GM18867 (cell line): ENCODE measurements at regions not wholly inside any gene's neighbourhood (a gene's known extent, or its start where the extent isn't known, plus 50 kb on each side); places are given as distances from the start of the nearest gene placed in this dataset.
A peak's percentile ranks its signal among the peaks of the same experiment; 100 is the strongest.
"Not testable (repeated sequence)": the region's sequence is repeated elsewhere in the genome, so short reads cannot be mapped to it uniquely, and the experiment has no call there.

ENCODE experiments used
- ATAC-seq: cut with Tn5 transposase; IDR thresholded peaks from one replicate; pipeline ENCODE4 v1.9.1; 2021; ENCODE audit warnings: mild to moderate bottlenecking, moderate library complexity; ENCODE audit not compliant: unreplicated experiment

DNA sequence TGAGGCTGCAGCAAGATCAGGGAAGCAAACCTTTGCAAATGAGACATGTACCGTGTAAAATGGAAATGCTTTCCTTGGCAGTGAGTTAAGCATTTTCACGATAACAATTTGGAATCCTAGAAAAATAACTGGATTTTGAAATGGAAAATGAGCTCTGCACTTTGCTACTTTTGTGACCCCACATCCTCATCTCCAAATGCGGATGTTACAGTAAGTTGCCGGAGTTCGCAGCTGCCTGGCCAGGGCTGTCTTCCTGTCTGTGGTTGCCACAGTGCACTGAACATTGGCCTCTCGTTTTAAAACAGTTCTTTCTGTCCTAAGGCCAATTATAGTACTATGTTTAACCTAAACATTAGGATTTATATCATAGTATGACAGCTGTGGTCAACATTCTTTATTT lies 136.2 kb upstream of the FZD8 start:
- ATAC-seq: peak; percentile 61

- ATAC-seq: not testable (repeated sequence)
Measured at GRCh38 chr10:35776557-35776956, 134.5 kb upstream of the FZD8 start.

- ATAC-seq: no peak
Measured at GRCh38 chr10:35774109-35774508, 132.0 kb upstream of the FZD8 start.

- ATAC-seq: no peak
Measured at GRCh38 chr10:35770817-35771355, 128.8 kb upstream of the FZD8 start.

DNA sequence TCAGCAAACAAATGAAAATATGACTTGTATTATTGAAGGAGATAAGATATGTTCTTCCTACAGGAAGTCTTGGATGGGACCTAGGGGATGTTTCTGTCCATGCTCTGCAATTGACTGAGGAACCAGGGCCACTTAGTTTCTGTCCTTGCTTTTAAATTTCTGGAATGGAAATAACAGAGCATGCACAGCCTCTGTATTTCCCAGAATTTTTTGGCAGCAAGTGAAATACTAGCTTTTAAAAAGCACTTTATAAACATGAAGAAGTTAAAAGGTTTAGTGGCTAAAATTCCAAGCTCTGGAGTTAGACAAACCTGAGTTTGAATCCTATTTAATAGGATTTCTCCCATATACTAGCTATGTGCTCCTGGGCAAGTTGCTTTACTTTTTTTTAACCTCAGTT lies 127.7 kb upstream of the FZD8 start:
- no peak for ATAC-seq

DNA sequence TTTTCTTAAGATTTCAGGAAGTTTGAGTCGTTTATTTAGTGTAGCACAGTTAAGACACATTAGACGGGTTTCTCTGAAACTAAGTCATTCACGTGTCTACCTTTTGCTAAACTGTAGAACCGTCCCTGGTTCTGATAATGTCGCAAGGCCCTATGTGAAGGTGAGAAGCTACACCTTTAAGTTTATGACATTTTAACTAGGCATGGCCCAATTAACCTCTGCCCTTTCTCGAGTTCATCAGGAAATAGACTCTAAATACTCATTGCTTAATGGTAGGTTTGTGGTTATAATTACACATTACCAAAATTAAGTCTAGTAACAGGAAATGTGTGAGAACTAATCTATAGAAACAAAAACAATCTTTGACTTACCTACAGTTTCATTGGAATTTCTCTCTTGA lies 126.6 kb upstream of the FZD8 start:
- no peak for ATAC-seq

GRCh38 chr10:35768011-35768410 lies 125.9 kb upstream of the FZD8 start:
- no peak for ATAC-seq

DNA sequence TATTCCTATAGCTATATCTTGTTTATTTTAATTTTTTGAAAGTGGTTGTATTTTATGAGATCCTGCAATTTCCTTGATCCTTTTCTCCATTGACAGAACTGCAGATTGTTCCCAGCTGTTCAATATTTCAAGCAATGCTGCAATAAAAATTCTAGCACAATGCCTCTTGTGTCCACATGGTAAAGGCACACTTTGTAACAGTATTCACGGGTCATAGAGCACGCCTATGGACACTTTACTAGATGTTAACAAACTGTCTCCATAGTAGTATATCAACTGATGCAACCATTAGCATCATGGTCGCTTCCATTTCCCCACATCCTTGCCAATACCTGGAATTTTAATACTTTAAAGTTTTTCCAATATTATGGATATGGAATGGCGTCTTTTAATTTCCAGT lies 123.9 kb upstream of the FZD8 start:
- no peak for ATAC-seq

- ATAC-seq: no peak
Measured at GRCh38 chr10:35765066-35765527, 123.0 kb upstream of the FZD8 start.

GRCh38 chr10:35762311-35763030 lies 120.4 kb upstream of the FZD8 start:
- ATAC-seq: no peak

- ATAC-seq: no peak
Measured at GRCh38 chr10:35758076-35758475, 116.0 kb upstream of the FZD8 start.

DNA sequence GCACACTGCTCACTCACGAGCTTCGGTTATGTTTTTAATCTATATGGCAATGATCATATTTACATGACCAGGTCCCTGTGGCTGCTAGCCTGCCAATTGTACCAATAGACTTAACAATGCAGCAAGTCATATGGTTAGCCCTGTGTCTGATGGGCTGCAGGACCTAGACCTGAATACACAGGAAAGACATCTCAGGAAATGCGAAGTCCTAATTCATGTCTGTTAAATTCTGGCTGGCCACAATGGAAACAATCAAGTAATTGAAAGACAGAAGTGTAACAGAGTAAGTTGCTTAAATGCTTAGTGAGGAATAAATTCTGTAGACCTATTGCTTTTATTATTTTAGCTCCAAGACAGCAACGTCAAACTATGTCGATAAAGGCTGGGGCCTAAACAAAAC lies 112.4 kb upstream of the FZD8 start:
- no peak for ATAC-seq

- ATAC-seq: no peak
Measured at GRCh38 chr10:35752469-35753461, 110.7 kb upstream of the FZD8 start.

- ATAC-seq: no peak
Measured at GRCh38 chr10:35751347-35751746, 109.3 kb upstream of the FZD8 start.

- ATAC-seq: no peak
Measured at GRCh38 chr10:35749230-35749629, 107.1 kb upstream of the FZD8 start.

GRCh38 chr10:35745617-35746403 lies 103.7 kb upstream of the FZD8 start:
- ATAC-seq: no peak

DNA sequence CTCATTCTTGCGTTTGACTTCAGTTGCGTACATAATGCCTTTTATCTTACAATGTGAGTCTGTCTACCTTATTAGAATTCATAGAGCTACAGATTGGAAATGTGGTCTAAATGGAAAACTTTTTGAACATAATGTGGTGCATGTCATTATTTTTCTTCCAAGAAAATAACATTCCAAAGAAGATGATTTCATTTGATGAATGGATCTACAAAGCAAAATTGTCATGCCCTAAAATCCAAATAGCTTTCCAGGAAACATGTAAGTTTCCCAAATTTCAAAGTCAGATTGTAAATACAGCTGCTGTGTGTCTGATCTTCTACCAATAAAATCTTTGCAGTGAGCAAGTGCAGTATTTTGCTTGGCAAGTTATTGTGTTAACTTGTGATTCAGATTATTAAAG lies 101.8 kb upstream of the FZD8 start:
- no peak for ATAC-seq

DNA sequence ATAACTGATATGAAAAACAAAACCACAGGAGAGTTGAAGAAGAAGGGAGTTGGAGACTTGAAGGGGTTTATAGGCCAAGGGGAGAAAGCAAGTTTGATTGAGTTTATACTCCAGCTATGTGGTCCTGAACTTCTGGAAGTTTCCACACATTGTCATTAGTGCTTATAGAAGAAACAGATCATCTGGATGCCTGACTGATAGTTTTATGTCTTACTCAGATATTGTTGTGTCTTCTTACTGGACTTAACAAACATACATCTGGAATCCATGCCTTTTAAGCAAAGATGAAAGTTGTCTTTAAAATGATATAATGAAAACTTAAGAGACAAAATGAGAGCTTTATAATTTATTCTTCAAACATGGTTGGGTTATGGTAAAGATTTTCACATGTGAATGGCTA lies 101.3 kb upstream of the FZD8 start:
- no peak for ATAC-seq

DNA sequence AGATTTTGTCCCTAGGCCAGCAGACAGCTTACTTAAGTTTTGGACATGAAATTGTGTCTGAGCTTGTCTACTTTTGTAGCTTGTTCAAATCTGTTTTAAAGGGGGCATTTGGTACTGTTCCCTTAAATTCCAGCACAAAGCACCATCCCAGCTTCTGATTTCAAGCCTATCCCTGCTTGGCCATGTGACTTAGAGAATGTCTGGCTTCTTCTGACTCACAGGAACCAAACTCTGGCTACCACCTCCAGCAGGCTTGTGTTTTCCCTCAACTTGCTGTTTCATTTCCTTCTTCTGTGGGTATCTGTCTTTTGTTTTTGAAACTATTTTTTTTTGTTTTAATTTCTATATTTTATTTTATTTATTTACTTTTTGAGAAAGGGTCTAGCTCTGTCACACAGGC lies 97.9 kb upstream of the FZD8 start:
- no peak for ATAC-seq

DNA sequence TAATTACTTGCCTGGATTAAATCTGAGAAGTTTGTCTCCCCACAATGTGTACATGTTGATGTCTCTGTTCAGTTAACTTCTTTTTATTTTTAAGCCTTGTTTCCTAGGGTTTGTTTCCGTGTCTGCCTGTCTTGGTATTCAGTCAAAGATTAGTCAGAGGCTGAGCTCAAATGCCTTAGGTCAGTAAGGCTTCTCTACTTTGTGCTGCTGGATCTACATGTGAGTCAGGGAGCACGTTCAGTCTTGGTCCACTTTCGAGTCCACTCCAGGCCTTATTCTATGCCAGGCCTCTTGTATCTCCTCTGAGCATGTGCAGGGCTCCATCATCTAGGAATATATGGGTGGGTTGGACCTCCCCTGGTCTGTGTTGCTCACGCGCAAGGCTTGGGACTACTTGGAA lies 93.3 kb upstream of the FZD8 start:
- ATAC-seq: no peak

DNA sequence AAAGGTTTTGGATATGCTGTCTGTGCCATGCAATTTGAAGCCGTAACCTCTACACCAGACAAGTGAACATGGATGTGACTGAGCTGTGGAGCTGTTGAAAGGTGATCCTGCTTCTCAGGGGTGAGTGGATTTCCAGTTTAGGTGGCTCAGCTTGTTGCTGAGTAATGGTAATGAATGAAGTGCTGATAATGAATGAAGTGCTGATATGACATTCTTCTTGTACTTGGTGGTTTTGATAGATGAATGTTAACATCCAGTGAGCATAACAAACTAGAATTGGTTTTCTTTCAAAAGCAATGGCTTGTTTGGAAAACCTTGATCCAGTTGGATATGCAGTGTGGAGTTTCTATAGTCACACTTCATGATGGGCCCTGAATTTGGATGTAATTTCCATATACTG lies 89.7 kb upstream of the FZD8 start:
- ATAC-seq: no peak
